Liver (tissue), 8 donors: ENCODE measurements at regions not wholly inside any gene's neighbourhood (a gene's known extent, or its start where the extent isn't known, plus 50 kb on each side); places are given as distances from the start of the nearest gene placed in this dataset.
A peak's percentile ranks its signal among the peaks of the same experiment; 100 is the strongest.

ENCODE experiments used
- DNase-seq: peaks from one replicate; pipeline ENCODE4 v3.0.0-alpha.2; 2017; ENCODE audit warnings: low spot score
- H3K27ac ChIP-seq, 2 donors: one replicate each; pipeline ENCODE4 v1.7.0; 2013; ENCODE audit warnings: inconsistent platforms in 2 of 2, low read length in 2 of 2, control low read depth in 1 of 2, low read depth in 1 of 2, mild to moderate bottlenecking in 1 of 2
- H3K27me3 ChIP-seq, 4 donors: one replicate each; pipeline versions ENCODE4 v1.6.1 to v1.7.0; 2013; ENCODE audit warnings: low read length in 3 of 4, inconsistent platforms in 1 of 4, mild to moderate bottlenecking in 1 of 4, moderate library complexity in 1 of 4; ENCODE audit not compliant: control insufficient read depth in 4 of 4, insufficient read depth in 4 of 4
- H3K36me3 ChIP-seq, 4 donors: one replicate each; pipeline versions ENCODE4 v1.6.1 to v1.7.0; 2013; ENCODE audit warnings: low read length in 3 of 4, mild to moderate bottlenecking in 3 of 4, low read depth in 1 of 4, moderate library complexity in 1 of 4; ENCODE audit not compliant: control insufficient read depth in 4 of 4, insufficient read depth in 3 of 4
- H3K4me1 ChIP-seq, 4 donors: one replicate each; pipeline versions ENCODE4 v1.6.1 to v1.7.0; 2013; ENCODE audit warnings: low read length in 3 of 4, mild to moderate bottlenecking in 3 of 4, moderate library complexity in 1 of 4; ENCODE audit not compliant: control insufficient read depth in 4 of 4, insufficient read depth in 4 of 4
- H3K4me3 ChIP-seq, 3 donors: one replicate each; pipeline versions ENCODE4 v1.6.1 to v1.7.0; 2013; ENCODE audit warnings: low read length in 3 of 3, control low read depth in 1 of 3, low read depth in 1 of 3, mild to moderate bottlenecking in 1 of 3
- H3K9ac ChIP-seq, 2 donors: one replicate each; pipeline ENCODE4 v1.7.0; 2013; ENCODE audit warnings: low read length in 2 of 2, mild to moderate bottlenecking in 2 of 2, moderate library complexity in 2 of 2, control low read depth in 1 of 2, low read depth in 1 of 2
- H3K9me3 ChIP-seq, 4 donors: one replicate each; pipeline versions ENCODE4 v1.6.1 to v1.7.0; 2013; ENCODE audit warnings: low read length in 3 of 4; ENCODE audit not compliant: control insufficient read depth in 4 of 4
- FOXA1 ChIP-seq: IDR thresholded peaks from 2 replicates; pipeline ENCODE4 v1.6.1; 2016; ENCODE audit warnings: antibody characterized with exemption
- JUND ChIP-seq, 2 donors: IDR thresholded peaks; 2 replicates each; pipeline ENCODE4 v1.6.1; 2016; ENCODE audit warnings: antibody characterized with exemption in 2 of 2
- NR2F2 ChIP-seq: IDR thresholded peaks from 2 replicates; pipeline ENCODE4 v1.6.1; 2016; ENCODE audit warnings: antibody characterized with exemption
- REST ChIP-seq: IDR thresholded peaks from 2 replicates; pipeline ENCODE4 v1.6.1; 2016; ENCODE audit warnings: antibody characterized with exemption, mild to moderate bottlenecking
- RXRA ChIP-seq, 2 donors: IDR thresholded peaks; 2 replicates each; pipeline ENCODE4 v1.6.1; 2017 to 2018; ENCODE audit warnings: antibody characterized with exemption in 2 of 2, mild to moderate bottlenecking in 1 of 2
- SP1 ChIP-seq: IDR thresholded peaks from 2 replicates; pipeline ENCODE4 v1.6.1; 2018; ENCODE audit warnings: antibody characterized with exemption, mild to moderate bottlenecking
- ZBTB33 ChIP-seq: IDR thresholded peaks from 2 replicates; pipeline ENCODE4 v1.6.1; 2016; ENCODE audit warnings: antibody characterized with exemption
- WGBS: extraction: QIAGEN DNeasy Blood & Tissue Kit; methylation state at CpG from one replicate; pipeline ENCODE4 v1.1.7; 2013; 5-methylcytosine and 5-hydroxymethylcytosine counted together
- TF ChIP-seq, protein P1 (sequence below): fragments of 150-350 bp; IDR thresholded peaks from 2 replicates; pipeline ENCODE4 v1.5.1; 2017; ENCODE audit warnings: improper control_type of control experiment, low read depth, low read length; ENCODE audit not compliant: missing input control
- donor health status: healthy.
- donor health status: healthy.
- donor health status: healthy.
- donor health status: healthy.
- donor health status: healthy.

DNA sequence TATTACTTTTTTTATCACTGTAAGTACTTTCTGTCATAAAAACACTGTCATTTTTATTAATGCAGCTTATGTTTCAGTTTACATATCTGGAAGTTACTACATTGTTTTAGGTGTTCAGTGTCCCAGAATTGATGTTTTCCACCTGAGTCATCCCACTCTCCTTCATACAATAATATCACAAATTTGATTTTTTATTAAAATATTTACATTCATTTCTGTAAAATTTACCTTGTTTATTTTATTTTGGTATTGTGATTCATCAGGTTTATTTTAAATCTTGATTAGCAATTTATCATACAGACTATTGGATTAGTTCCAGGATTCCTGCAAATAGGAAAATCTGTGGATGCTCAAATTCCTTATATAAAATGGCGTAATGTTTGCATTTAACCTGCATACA lies 1662.9 kb downstream of the SUCLG1 start:
- no peaks in the 10 kb centered on the region for H3K9me3 ChIP-seq
- H3K36me3 ChIP-seq = no peaks in the 10 kb centered on the region
- 98% methylated on average over 1 of the region's 1 CpG for WGBS
- no peak overlapping the region for H3K27ac ChIP-seq
- no peaks in the 10 kb centered on the region for H3K27me3 ChIP-seq
- no peak overlapping the region for H3K9ac ChIP-seq
- H3K4me1 ChIP-seq = no peaks in the 10 kb centered on the region
- DNase-seq = no peak
- H3K4me3 ChIP-seq = no peak overlapping the region
- TF ChIP-seq ZBTB33 (no peak), RXRA (IDR thresholded peaks at IDR 0.05) (no peak), REST (no peak), FOXA1 (no peak), JUND (IDR thresholded peaks at IDR 0.05) (no peak)
- TF ChIP-seq, protein P1, sequence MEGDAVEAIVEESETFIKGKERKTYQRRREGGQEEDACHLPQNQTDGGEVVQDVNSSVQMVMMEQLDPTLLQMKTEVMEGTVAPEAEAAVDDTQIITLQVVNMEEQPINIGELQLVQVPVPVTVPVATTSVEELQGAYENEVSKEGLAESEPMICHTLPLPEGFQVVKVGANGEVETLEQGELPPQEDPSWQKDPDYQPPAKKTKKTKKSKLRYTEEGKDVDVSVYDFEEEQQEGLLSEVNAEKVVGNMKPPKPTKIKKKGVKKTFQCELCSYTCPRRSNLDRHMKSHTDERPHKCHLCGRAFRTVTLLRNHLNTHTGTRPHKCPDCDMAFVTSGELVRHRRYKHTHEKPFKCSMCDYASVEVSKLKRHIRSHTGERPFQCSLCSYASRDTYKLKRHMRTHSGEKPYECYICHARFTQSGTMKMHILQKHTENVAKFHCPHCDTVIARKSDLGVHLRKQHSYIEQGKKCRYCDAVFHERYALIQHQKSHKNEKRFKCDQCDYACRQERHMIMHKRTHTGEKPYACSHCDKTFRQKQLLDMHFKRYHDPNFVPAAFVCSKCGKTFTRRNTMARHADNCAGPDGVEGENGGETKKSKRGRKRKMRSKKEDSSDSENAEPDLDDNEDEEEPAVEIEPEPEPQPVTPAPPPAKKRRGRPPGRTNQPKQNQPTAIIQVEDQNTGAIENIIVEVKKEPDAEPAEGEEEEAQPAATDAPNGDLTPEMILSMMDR = no peak

GRCh38 chr2:82795446-82795845 lies 1663.6 kb downstream of the SUCLG1 start:
- no peaks in the 10 kb centered on the region for H3K9me3 ChIP-seq
- H3K4me3 ChIP-seq = no peak overlapping the region
- no peaks in the 10 kb centered on the region for H3K36me3 ChIP-seq
- no peak overlapping the region for H3K27ac ChIP-seq
- no peaks in the 10 kb centered on the region for H3K27me3 ChIP-seq
- H3K4me1 ChIP-seq = no peaks in the 10 kb centered on the region
- DNase-seq = no peak
- H3K9ac ChIP-seq = no peak overlapping the region
- WGBS = 76% methylated on average over 3 of the region's 3 CpGs
- TF ChIP-seq SP1 (no peak), NR2F2 (peak; percentile 14)

DNA sequence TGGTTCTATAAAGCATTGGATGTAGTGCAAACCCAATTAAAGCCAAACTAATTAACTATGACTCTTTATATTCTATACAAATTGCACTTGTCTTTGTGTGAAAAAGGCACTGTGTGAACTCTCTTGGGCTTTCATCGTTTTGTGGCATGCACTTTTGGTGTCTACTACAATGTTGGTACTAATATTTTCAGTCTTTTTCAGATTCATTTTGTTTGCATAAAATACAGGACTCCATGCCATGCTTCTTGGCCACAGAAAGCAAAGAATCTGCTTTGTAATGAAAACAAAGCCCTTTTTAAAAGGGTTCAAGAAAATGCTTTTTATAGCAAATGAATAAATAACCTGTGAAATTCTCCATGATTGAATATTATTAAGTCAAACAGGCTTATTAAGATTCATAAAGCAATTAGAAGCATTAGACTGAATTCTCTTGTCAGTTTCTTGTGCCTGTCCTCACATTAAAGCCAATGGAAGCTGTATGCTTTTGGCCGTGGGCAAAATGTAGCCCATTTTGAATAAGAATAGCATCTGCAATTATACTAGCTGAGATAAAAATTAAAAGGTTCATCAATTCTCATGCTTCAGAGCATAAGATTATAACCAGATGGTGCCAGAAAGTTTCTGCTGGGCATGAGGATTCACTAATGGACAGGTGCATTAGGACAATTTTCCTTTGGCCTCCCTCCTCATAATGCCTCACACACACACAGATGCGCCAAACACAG lies 1665.2 kb downstream of the SUCLG1 start:
- no peak for TF ChIP-seq SP1
- Histone ChIP-seq H3K9ac (no peak overlapping the region), H3K4me1 (peaks cover 0 to 13% (median 1%) of the 10 kb centered on the region in 4 donors), H3K27ac (no peak overlapping the region), H3K4me3 (no peak overlapping the region), H3K36me3 (no peaks in the 10 kb centered on the region), H3K27me3 (no peaks in the 10 kb centered on the region), H3K9me3 (no peaks in the 10 kb centered on the region)
- 91% methylated on average over 3 of the region's 3 CpGs for whole genome bisulfite sequencing
- DNase-seq = no peak
